Esophagus muscularis mucosa (tissue), 3 donors: ENCODE measurements at regions not wholly inside any gene's neighbourhood (a gene's known extent, or its start where the extent isn't known, plus 50 kb on each side); places are given as distances from the start of the nearest gene placed in this dataset.

Source experiments
- CTCF ChIP-seq, 3 experiments: fragments of 200-600 bp in 2 of 3; fragments of 450-650 bp in 1 of 3; sonication (generic) in 2 of 3; IDR thresholded peaks; one replicate each; pipeline ENCODE4 v1.5.1; 2017 to 2019; ENCODE audit warnings: antibody characterized with exemption in 3 of 3, mild to moderate bottlenecking in 2 of 3, moderate library complexity in 1 of 3
- POLR2A ChIP-seq: fragments of 450-650 bp; IDR thresholded peaks from one replicate; pipeline ENCODE4 v1.6.1; 2017; ENCODE audit warnings: antibody characterized with exemption, moderate library complexity, mild to moderate bottlenecking, low read depth

DNA sequence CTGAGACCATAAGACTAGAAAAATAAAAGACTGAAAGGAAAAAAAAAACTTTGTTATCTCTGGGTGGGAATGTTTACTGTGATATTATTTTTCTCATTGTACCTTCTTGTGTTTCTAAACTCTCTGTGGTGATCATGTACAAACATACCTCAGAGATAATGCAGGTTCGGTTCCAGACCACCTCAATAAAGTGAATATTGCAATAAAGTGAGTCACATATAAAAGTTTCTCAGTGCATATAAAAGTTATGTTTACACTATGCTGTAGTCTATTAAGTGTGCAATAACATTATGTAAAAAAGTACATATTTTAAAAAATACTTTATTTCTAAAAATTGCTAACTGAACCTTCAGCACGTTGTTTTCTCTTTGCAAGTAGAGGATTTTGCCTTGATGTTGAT is 137.5 kb downstream of the CENPF start:
- no peak for TF ChIP-seq POLR2A
- no peak for TF ChIP-seq CTCF (IDR thresholded peaks at IDR 0.05)
